ENCODE measurements at regions not wholly inside any gene's neighbourhood (a gene's known extent, or its start where the extent isn't known, plus 50 kb on each side); places are given as distances from the start of the nearest gene placed in this dataset.

GRCh38 chr9:84504360-84504759 lies 163.8 kb upstream of the SLC28A3 start:
- intact Hi-C loops (cut with micrococcal nuclease): no loop called here
- Mint-ChIP-seq H3K36me3 (no peaks in the 10 kb centered on the region), H3K27me3 (peaks cover 0 to 2% of the 10 kb centered on the region in 2 donors), H3K9me3 (peaks cover 0 to 8% (median 2%) of the 10 kb centered on the region in 8 donors), H3K4me3 (no peak overlapping the region), H3K27ac (no peak overlapping the region), H3K4me1 (no peaks in the 10 kb centered on the region)
- Histone ChIP-seq H3K4me1 (ENCODE audit: insufficient read depth, low read length) (no peaks in the 10 kb centered on the region), H3K27me3 (ENCODE audit: insufficient read depth, low read length) (no peaks in the 10 kb centered on the region), H3K36me3 (ENCODE audit: insufficient read depth, low read length) (no peaks in the 10 kb centered on the region), H3K27ac (ENCODE audit: low read depth, low read length) (no peak overlapping the region), H3K4me3 (ENCODE audit: low read length in 2 of 2) (no peak overlapping the region), H3K9me3 (ENCODE audit: control insufficient read depth in 1 of 2, low read length in 2 of 2) (no peaks in the 10 kb centered on the region)
- CTCF ChIA-PET (ENCODE audit: partially characterized antibody): no interaction called here
- POLR2A ChIA-PET (ENCODE audit: partially characterized antibody): no interaction called here
- no peak for DNase-seq

- H3K27ac ChIP-seq (ENCODE audit: low read depth, low read length): no peak overlapping the region
- Mint-ChIP-seq H3K27me3 (peaks cover 2 to 3% of the 10 kb centered on the region in 2 donors), H3K4me1 (no peaks in the 10 kb centered on the region), H3K4me3 (no peak overlapping the region), H3K36me3 (no peaks in the 10 kb centered on the region), H3K9me3 (peaks cover 0 to 18% (median 6%) of the 10 kb centered on the region in 8 donors), H3K27ac (no peak overlapping the region)
- H3K36me3 ChIP-seq (ENCODE audit: insufficient read depth, low read length): no peaks in the 10 kb centered on the region
- H3K4me1 ChIP-seq (ENCODE audit: insufficient read depth, low read length): no peaks in the 10 kb centered on the region
- intact Hi-C loops (cut with micrococcal nuclease): no loop called here
- H3K4me3 ChIP-seq (ENCODE audit: low read length in 2 of 2): no peak overlapping the region
- H3K27me3 ChIP-seq (ENCODE audit: insufficient read depth, low read length): no peaks in the 10 kb centered on the region
- CTCF ChIA-PET (ENCODE audit: partially characterized antibody): interaction anchor here (1.1 kb wide), 1 partner anchor 9 kb away, joined by 3 read pairs; no protein-coding TSS in a partner anchor
- DNase-seq: no peak
- H3K9me3 ChIP-seq (ENCODE audit: control insufficient read depth in 1 of 2, low read length in 2 of 2): no peaks in the 10 kb centered on the region
- POLR2A ChIA-PET (ENCODE audit: partially characterized antibody): no interaction called here
Observed at GRCh38 chr9:84511651-84512050, 157.9 kb upstream of the NTRK2 start.

- intact Hi-C loops (cut with micrococcal nuclease): no loop called here
- H3K4me1 ChIP-seq (ENCODE audit: insufficient read depth, low read length): no peaks in the 10 kb centered on the region
- no peaks in the 10 kb centered on the region for H3K36me3 Mint-ChIP-seq
- H3K27ac Mint-ChIP-seq: no peak overlapping the region
- no peaks in the 10 kb centered on the region for H3K36me3 ChIP-seq (ENCODE audit: insufficient read depth, low read length)
- no peaks in the 10 kb centered on the region for H3K27me3 ChIP-seq (ENCODE audit: insufficient read depth, low read length)
- ChIA-PET POLR2A (ENCODE audit: partially characterized antibody) (no interaction called here), CTCF (ENCODE audit: partially characterized antibody) (interaction anchor here (1.1 kb wide), 1 partner anchor 9 kb away, joined by 3 read pairs; no protein-coding TSS in a partner anchor)
- DNase-seq: no peak
- H3K27ac ChIP-seq (ENCODE audit: low read depth, low read length): no peak overlapping the region
- peaks cover 0 to 17% (median 3%) of the 10 kb centered on the region in 8 donors for H3K9me3 Mint-ChIP-seq
- no peaks in the 10 kb centered on the region for H3K9me3 ChIP-seq (ENCODE audit: control insufficient read depth in 1 of 2, low read length in 2 of 2)
- H3K4me1 Mint-ChIP-seq: no peaks in the 10 kb centered on the region
- H3K27me3 Mint-ChIP-seq: peaks cover 2 to 3% of the 10 kb centered on the region in 2 donors
- no peak overlapping the region for H3K4me3 Mint-ChIP-seq
- no peak overlapping the region for H3K4me3 ChIP-seq (ENCODE audit: low read length in 2 of 2)
Observed at GRCh38 chr9:84512493-84512892, 157.0 kb upstream of the NTRK2 start.

- DNase-seq: no peak
- POLR2A ChIA-PET (ENCODE audit: partially characterized antibody): no interaction called here
- H3K36me3 Mint-ChIP-seq: no peaks in the 10 kb centered on the region
Observed at GRCh38 chr9:84513473-84513872, 156.1 kb upstream of the NTRK2 start.

GRCh38 chr9:84513979-84514378 lies 155.6 kb upstream of the NTRK2 start:
- no peaks in the 10 kb centered on the region for H3K4me1 ChIP-seq (ENCODE audit: insufficient read depth, low read length)
- no peaks in the 10 kb centered on the region for H3K36me3 ChIP-seq (ENCODE audit: insufficient read depth, low read length)
- intact Hi-C loops (cut with micrococcal nuclease): no loop called here
- H3K9me3 Mint-ChIP-seq: peaks cover 0 to 21% (median 5%) of the 10 kb centered on the region in 8 donors
- H3K4me1 Mint-ChIP-seq: no peaks in the 10 kb centered on the region
- CTCF ChIA-PET (ENCODE audit: partially characterized antibody): no interaction called here
- H3K27ac ChIP-seq (ENCODE audit: low read depth, low read length): no peak overlapping the region
- H3K4me3 Mint-ChIP-seq: no peak overlapping the region
- no peaks in the 10 kb centered on the region for H3K36me3 Mint-ChIP-seq
- no peaks in the 10 kb centered on the region for H3K27me3 ChIP-seq (ENCODE audit: insufficient read depth, low read length)
- POLR2A ChIA-PET (ENCODE audit: partially characterized antibody): no interaction called here
- DNase-seq: no peak
- H3K4me3 ChIP-seq (ENCODE audit: low read length in 2 of 2): no peak overlapping the region
- no peaks in the 10 kb centered on the region for H3K9me3 ChIP-seq (ENCODE audit: control insufficient read depth in 1 of 2, low read length in 2 of 2)
- H3K27ac Mint-ChIP-seq: no peak overlapping the region
- peaks cover 2 to 3% of the 10 kb centered on the region in 2 donors for H3K27me3 Mint-ChIP-seq

More at GRCh38 chr9:84513473-84513872, 156.1 kb upstream of the NTRK2 start:
- H3K4me3 ChIP-seq (ENCODE audit: low read length in 2 of 2): no peak overlapping the region
- no peak overlapping the region for H3K27ac Mint-ChIP-seq
- H3K4me1 ChIP-seq (ENCODE audit: insufficient read depth, low read length): no peaks in the 10 kb centered on the region
- intact Hi-C loops (cut with micrococcal nuclease): no loop called here
- H3K27me3 Mint-ChIP-seq: peaks cover 2 to 3% of the 10 kb centered on the region in 2 donors
- peaks cover 0 to 21% (median 4%) of the 10 kb centered on the region in 8 donors for H3K9me3 Mint-ChIP-seq
- H3K27me3 ChIP-seq (ENCODE audit: insufficient read depth, low read length): no peaks in the 10 kb centered on the region
- no peaks in the 10 kb centered on the region for H3K9me3 ChIP-seq (ENCODE audit: control insufficient read depth in 1 of 2, low read length in 2 of 2)
- H3K27ac ChIP-seq (ENCODE audit: low read depth, low read length): no peak overlapping the region
- no peak overlapping the region for H3K4me3 Mint-ChIP-seq
- no peaks in the 10 kb centered on the region for H3K4me1 Mint-ChIP-seq
- CTCF ChIA-PET (ENCODE audit: partially characterized antibody): no interaction called here
- H3K36me3 ChIP-seq (ENCODE audit: insufficient read depth, low read length): no peaks in the 10 kb centered on the region

- Histone ChIP-seq H3K4me1 (ENCODE audit: insufficient read depth, low read length) (no peaks in the 10 kb centered on the region), H3K9me3 (ENCODE audit: control insufficient read depth in 1 of 2, low read length in 2 of 2) (no peaks in the 10 kb centered on the region), H3K4me3 (ENCODE audit: low read length in 2 of 2) (no peak overlapping the region), H3K27me3 (ENCODE audit: insufficient read depth, low read length) (no peaks in the 10 kb centered on the region), H3K36me3 (ENCODE audit: insufficient read depth, low read length) (no peaks in the 10 kb centered on the region), H3K27ac (ENCODE audit: low read depth, low read length) (no peak overlapping the region)
- H3K4me3 Mint-ChIP-seq: no peak overlapping the region
- POLR2A ChIA-PET (ENCODE audit: partially characterized antibody): no interaction called here
- DNase-seq: no peak
- no peak overlapping the region for H3K27ac Mint-ChIP-seq
- peaks cover 2 to 3% of the 10 kb centered on the region in 2 donors for H3K27me3 Mint-ChIP-seq
- H3K4me1 Mint-ChIP-seq: no peaks in the 10 kb centered on the region
- intact Hi-C loops (cut with micrococcal nuclease): no loop called here
- CTCF ChIA-PET (ENCODE audit: partially characterized antibody): no interaction called here
- no peaks in the 10 kb centered on the region for H3K36me3 Mint-ChIP-seq
- H3K9me3 Mint-ChIP-seq: peaks cover 0 to 21% (median 7%) of the 10 kb centered on the region in 8 donors
Observed at GRCh38 chr9:84514421-84514820, 155.1 kb upstream of the NTRK2 start.

GRCh38 chr9:84517026-84517425 lies 152.5 kb upstream of the NTRK2 start:
- no peak overlapping the region for H3K27ac Mint-ChIP-seq
- H3K4me1 Mint-ChIP-seq: no peaks in the 10 kb centered on the region
- Histone ChIP-seq H3K4me1 (ENCODE audit: insufficient read depth, low read length) (no peaks in the 10 kb centered on the region), H3K4me3 (ENCODE audit: low read length in 2 of 2) (no peak overlapping the region), H3K27ac (ENCODE audit: low read depth, low read length) (no peak overlapping the region), H3K27me3 (ENCODE audit: insufficient read depth, low read length) (no peaks in the 10 kb centered on the region), H3K9me3 (ENCODE audit: control insufficient read depth in 1 of 2, low read length in 2 of 2) (no peaks in the 10 kb centered on the region), H3K36me3 (ENCODE audit: insufficient read depth, low read length) (no peaks in the 10 kb centered on the region)
- ChIA-PET CTCF (ENCODE audit: partially characterized antibody) (no interaction called here), POLR2A (ENCODE audit: partially characterized antibody) (no interaction called here)
- DNase-seq: no peak
- intact Hi-C loops (cut with micrococcal nuclease): no loop called here
- no peaks in the 10 kb centered on the region for H3K36me3 Mint-ChIP-seq
- H3K27me3 Mint-ChIP-seq: peaks cover 1 to 3% of the 10 kb centered on the region in 2 donors
- H3K9me3 Mint-ChIP-seq: peaks cover 0 to 13% (median 3%) of the 10 kb centered on the region in 8 donors
- no peak overlapping the region for H3K4me3 Mint-ChIP-seq

GRCh38 chr9:84519413-84519812 lies 150.1 kb upstream of the NTRK2 start:
- peaks cover 0 to 3% of the 10 kb centered on the region in 2 donors for H3K27me3 Mint-ChIP-seq
- H3K36me3 Mint-ChIP-seq: no peaks in the 10 kb centered on the region
- POLR2A ChIA-PET (ENCODE audit: partially characterized antibody): no interaction called here
- H3K4me3 Mint-ChIP-seq: no peak overlapping the region
- CTCF ChIA-PET (ENCODE audit: partially characterized antibody): no interaction called here
- no peak overlapping the region for H3K27ac ChIP-seq (ENCODE audit: low read depth, low read length)
- H3K27me3 ChIP-seq (ENCODE audit: insufficient read depth, low read length): no peaks in the 10 kb centered on the region
- no peak overlapping the region for H3K27ac Mint-ChIP-seq
- H3K4me3 ChIP-seq (ENCODE audit: low read length in 2 of 2): no peak overlapping the region
- no peaks in the 10 kb centered on the region for H3K4me1 Mint-ChIP-seq
- H3K36me3 ChIP-seq (ENCODE audit: insufficient read depth, low read length): no peaks in the 10 kb centered on the region
- no peaks in the 10 kb centered on the region for H3K4me1 ChIP-seq (ENCODE audit: insufficient read depth, low read length)
- no peak for DNase-seq
- no peaks in the 10 kb centered on the region for H3K9me3 ChIP-seq (ENCODE audit: control insufficient read depth in 1 of 2, low read length in 2 of 2)
- H3K9me3 Mint-ChIP-seq: peaks cover 0 to 12% (median 5%) of the 10 kb centered on the region in 8 donors
- intact Hi-C loops (cut with micrococcal nuclease): no loop called here
